HUES48 (cell line): ENCODE measurements at regions not wholly inside any gene's neighbourhood (a gene's known extent, or its start where the extent isn't known, plus 50 kb on each side); places are given as distances from the start of the nearest gene placed in this dataset.

Experiments used
- H3K27ac ChIP-seq: one replicate; pipeline ENCODE4 v1.7.0; 2013; ENCODE audit warnings: low read depth, low read length, inconsistent platforms
- H3K27me3 ChIP-seq: 2 replicates; pipeline ENCODE4 v1.6.1; 2013; ENCODE audit warnings: mild to moderate bottlenecking, low read length; ENCODE audit not compliant: control insufficient read depth, insufficient read depth
- H3K36me3 ChIP-seq: 2 replicates; pipeline ENCODE4 v1.6.1; 2013; ENCODE audit warnings: low read length; ENCODE audit not compliant: control insufficient read depth, insufficient read depth
- H3K4me1 ChIP-seq: 2 replicates; pipeline ENCODE4 v1.6.1; 2013; ENCODE audit warnings: mild to moderate bottlenecking, low read length; ENCODE audit not compliant: control insufficient read depth, insufficient read depth
- H3K4me3 ChIP-seq: 2 replicates; pipeline ENCODE4 v1.5.1; 2013; ENCODE audit warnings: mild to moderate bottlenecking, low read depth, low read length
- H3K9ac ChIP-seq: 2 replicates; pipeline ENCODE4 v1.6.1; 2013; ENCODE audit warnings: mild to moderate bottlenecking, low read depth, low read length, moderate library complexity
- H3K9me3 ChIP-seq: 2 replicates; pipeline ENCODE4 v1.6.1; 2013; ENCODE audit warnings: low read length; ENCODE audit not compliant: control insufficient read depth, insufficient read depth

- Histone ChIP-seq H3K27ac (no peak overlapping the region), H3K9me3 (no peaks in the 10 kb centered on the region), H3K4me1 (peaks cover 5% of the 10 kb centered on the region; the same call in 1 of the 2 replicates), H3K4me3 (no peak overlapping the region), H3K9ac (no peak overlapping the region), H3K27me3 (no peaks in the 10 kb centered on the region), H3K36me3 (no peaks in the 10 kb centered on the region)
Observed at GRCh38 chr20:23253524-23253923, 97.1 kb upstream of the NXT1 start.

GRCh38 chr20:23251779-23252178, 98.8 kb upstream of the NXT1 start:
- Histone ChIP-seq H3K27me3 (no peaks in the 10 kb centered on the region), H3K36me3 (no peaks in the 10 kb centered on the region), H3K9me3 (no peaks in the 10 kb centered on the region), H3K4me3 (no peak overlapping the region), H3K27ac (no peak overlapping the region), H3K9ac (no peak overlapping the region), H3K4me1 (no peaks in the 10 kb centered on the region)

- Histone ChIP-seq H3K9me3 (no peaks in the 10 kb centered on the region), H3K4me1 (no peaks in the 10 kb centered on the region), H3K4me3 (no peak overlapping the region), H3K9ac (no peak overlapping the region), H3K36me3 (no peaks in the 10 kb centered on the region), H3K27ac (no peak overlapping the region), H3K27me3 (no peaks in the 10 kb centered on the region)
Observed at GRCh38 chr20:23249541-23249940, 101.0 kb upstream of the NXT1 start.

DNA sequence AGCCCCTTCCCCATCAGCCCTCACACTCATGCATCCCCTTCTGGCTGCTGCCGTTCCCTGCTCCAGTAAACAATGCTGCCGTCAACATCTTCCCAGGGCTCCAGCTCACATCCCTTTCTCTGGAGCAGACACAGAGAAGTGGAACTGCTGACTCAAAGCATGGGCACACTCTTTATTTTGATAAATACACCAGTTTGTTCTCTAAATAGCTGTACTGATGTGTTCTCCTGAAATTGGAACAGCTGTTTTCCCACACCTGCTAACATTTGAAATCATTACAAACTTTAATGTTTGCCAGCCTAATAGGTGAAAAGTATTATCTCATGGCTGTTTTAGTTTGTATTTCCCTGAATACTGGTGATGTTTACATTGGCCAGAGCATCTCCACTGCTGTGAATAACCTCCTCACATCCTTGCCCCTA, 102.1 kb upstream of the NXT1 start:
- Histone ChIP-seq H3K9ac (no peak overlapping the region), H3K27me3 (no peaks in the 10 kb centered on the region), H3K36me3 (no peaks in the 10 kb centered on the region), H3K27ac (no peak overlapping the region), H3K4me1 (no peaks in the 10 kb centered on the region), H3K4me3 (no peak overlapping the region), H3K9me3 (no peaks in the 10 kb centered on the region)

- Histone ChIP-seq H3K4me3 (no peak overlapping the region), H3K36me3 (no peaks in the 10 kb centered on the region), H3K9ac (no peak overlapping the region), H3K27ac (no peak overlapping the region), H3K4me1 (no peaks in the 10 kb centered on the region), H3K27me3 (no peaks in the 10 kb centered on the region), H3K9me3 (no peaks in the 10 kb centered on the region)
Observed at GRCh38 chr20:23246717-23247664, 103.6 kb upstream of the NXT1 start.

DNA sequence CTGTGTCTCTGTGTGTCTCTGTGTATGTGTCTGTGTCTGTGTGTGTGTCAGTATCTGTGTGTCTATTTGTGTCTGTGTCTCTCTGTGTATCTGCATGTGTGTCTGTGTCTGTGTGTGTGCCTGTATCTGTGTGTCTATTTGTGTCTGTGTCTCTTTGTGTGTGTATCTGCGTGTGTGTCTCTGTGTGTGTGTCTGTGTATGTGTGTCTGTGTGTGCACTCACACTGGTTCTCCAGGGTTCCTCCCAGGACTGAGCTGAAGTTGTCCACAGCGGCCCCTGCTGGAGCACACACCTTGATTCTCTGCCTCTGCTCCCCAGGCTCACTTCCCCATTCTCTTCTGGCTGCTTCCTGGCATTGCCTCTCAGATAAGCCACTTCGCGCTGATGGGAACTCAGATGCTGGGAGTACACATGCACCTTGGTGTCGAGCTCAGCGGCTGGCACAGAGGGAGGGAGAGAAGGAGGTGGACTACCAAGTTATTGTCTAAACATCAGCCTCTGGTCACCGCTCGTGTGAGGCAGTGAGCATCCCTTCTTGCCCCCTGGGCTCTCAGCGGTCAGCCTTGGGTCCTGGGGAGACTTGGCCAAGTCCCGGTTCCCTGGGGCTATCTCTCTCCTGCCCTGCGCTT, 104.9 kb upstream of the NXT1 start:
- H3K9ac ChIP-seq: no peak overlapping the region
- H3K27ac ChIP-seq: no peak overlapping the region
- no peaks in the 10 kb centered on the region for H3K9me3 ChIP-seq
- no peaks in the 10 kb centered on the region for H3K36me3 ChIP-seq
- H3K27me3 ChIP-seq: no peaks in the 10 kb centered on the region
- no peak overlapping the region for H3K4me3 ChIP-seq
- no peaks in the 10 kb centered on the region for H3K4me1 ChIP-seq

GRCh38 chr20:23244916-23245552, 105.6 kb upstream of the NXT1 start:
- H3K27me3 ChIP-seq: no peaks in the 10 kb centered on the region

GRCh38 chr20:23244156-23244915, 106.3 kb upstream of the NXT1 start:
- Histone ChIP-seq H3K27me3 (no peaks in the 10 kb centered on the region), H3K4me1 (no peaks in the 10 kb centered on the region), H3K4me3 (no peak overlapping the region), H3K9me3 (no peaks in the 10 kb centered on the region), H3K36me3 (no peaks in the 10 kb centered on the region), H3K9ac (no peak overlapping the region), H3K27ac (no peak overlapping the region)

More at GRCh38 chr20:23244916-23245552, 105.6 kb upstream of the NXT1 start:
- no peak overlapping the region for H3K27ac ChIP-seq
- no peak overlapping the region for H3K9ac ChIP-seq
- no peaks in the 10 kb centered on the region for H3K9me3 ChIP-seq
- no peaks in the 10 kb centered on the region for H3K4me1 ChIP-seq
- H3K36me3 ChIP-seq: no peaks in the 10 kb centered on the region
- no peak overlapping the region for H3K4me3 ChIP-seq

DNA sequence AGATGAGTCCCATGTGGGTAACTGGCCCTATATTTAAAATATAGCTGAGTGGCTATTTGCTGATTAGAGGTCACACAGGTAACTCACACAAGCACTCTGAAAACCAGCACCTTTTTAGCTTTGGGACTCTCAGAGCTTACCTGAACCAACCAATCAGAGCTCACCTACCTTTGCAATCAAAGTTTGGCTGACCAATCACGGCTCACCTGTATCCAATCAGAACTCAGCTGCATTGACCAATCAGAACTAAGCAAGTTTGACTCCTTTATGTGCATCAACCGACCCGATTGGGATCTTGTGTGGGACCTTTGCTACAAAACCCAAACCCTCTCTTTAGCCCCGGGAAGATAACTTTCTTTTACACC, 106.8 kb upstream of the NXT1 start:
- H3K9me3 ChIP-seq: no peaks in the 10 kb centered on the region
- H3K27me3 ChIP-seq: no peaks in the 10 kb centered on the region
- no peak overlapping the region for H3K27ac ChIP-seq
- no peak overlapping the region for H3K4me3 ChIP-seq
- H3K4me1 ChIP-seq: no peaks in the 10 kb centered on the region
- no peaks in the 10 kb centered on the region for H3K36me3 ChIP-seq
- H3K9ac ChIP-seq: no peak overlapping the region

- Histone ChIP-seq H3K27ac (no peak overlapping the region), H3K27me3 (no peaks in the 10 kb centered on the region), H3K9me3 (no peaks in the 10 kb centered on the region), H3K4me3 (no peak overlapping the region), H3K4me1 (no peaks in the 10 kb centered on the region), H3K36me3 (no peaks in the 10 kb centered on the region), H3K9ac (no peak overlapping the region)
Observed at GRCh38 chr20:23242556-23243180, 107.9 kb upstream of the NXT1 start.
